ENCODE measurements at regions not wholly inside any gene's neighbourhood (a gene's known extent, or its start where the extent isn't known, plus 50 kb on each side); places are given as distances from the start of the nearest gene placed in this dataset.
A peak's percentile ranks its signal among the peaks of the same experiment; 100 is the strongest.

DNA sequence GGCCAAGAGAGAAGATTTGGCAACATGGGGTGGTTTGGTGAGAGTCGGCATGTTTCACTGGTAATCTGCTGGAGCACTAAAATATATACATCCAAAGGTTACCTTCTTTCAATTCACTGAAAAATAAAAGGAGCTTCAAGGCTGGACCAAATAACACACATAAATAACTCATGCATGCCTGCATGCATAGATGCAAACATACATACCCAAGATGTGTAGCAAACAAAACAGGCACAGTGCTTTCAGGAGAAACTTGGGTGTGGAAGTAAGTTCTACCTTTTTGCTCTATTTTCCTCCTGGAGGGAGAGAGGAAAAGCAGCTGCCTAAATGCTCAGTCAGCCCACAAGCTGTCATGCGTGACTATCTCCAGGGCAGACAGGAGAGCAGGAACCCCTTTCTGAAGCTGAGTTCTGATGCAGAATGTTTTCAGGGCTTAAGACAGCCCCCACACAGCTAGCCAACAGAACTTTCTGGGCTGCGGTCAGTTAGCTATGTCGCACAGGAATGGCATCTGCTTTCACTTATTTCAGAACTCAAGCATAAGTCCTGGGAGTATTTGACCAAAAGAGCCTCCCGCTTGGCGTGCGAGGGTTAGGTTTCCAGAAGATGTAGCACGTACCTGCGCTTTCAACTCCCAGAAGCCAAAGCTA is 166.2 kb downstream of the TOMM20 start (continued):
- TF ChIP-seq ZNF584 (CRISPR knock-in tag; IDR thresholded peaks at IDR 0.05; ENCODE audit: low read depth) (0 out of 2 replicates have a peak, but pooled peaks have one; percentile 4), PHB (CRISPR knock-in tag; IDR thresholded peaks at IDR 0.05) (no peak), KLF16 (IDR thresholded peaks at IDR 0.05) (0 out of 2 replicates have a peak, but pooled peaks have one; percentile 5), SIN3A (IDR thresholded peaks at IDR 0.05; ENCODE audit: borderline replicate concordance in 2 of 2, control insufficient read depth in 1 of 2, low read depth in 2 of 2, low read length in 2 of 2) (no peak), HNRNPLL (IDR thresholded peaks at IDR 0.05; ENCODE audit: low read depth, low read length, poor library complexity, severe bottlenecking) (no peak), CBX8 (IDR thresholded peaks at IDR 0.05; ENCODE audit: borderline replicate concordance, extremely low read depth, low read depth, low read length, poor library complexity, severe bottlenecking) (no peak), POLR2H (tag; IDR thresholded peaks at IDR 0.05; ENCODE audit: low read depth) (no peak), ZNF232 (CRISPR knock-in tag; IDR thresholded peaks at IDR 0.05) (no peak), NCOR1 (IDR thresholded peaks at IDR 0.05) (no peak), STAG1 (CRISPR knock-in tag; IDR thresholded peaks at IDR 0.05; ENCODE audit: borderline replicate concordance) (no peak), FOXJ3 (CRISPR knock-in tag; IDR thresholded peaks at IDR 0.05) (no peak), HMG20B (CRISPR knock-in tag; IDR thresholded peaks at IDR 0.05) (no peak), FOXA1 (IDR thresholded peaks at IDR 0.05; ENCODE audit: borderline replicate concordance) (no peak), MBD2 (IDR thresholded peaks at IDR 0.05; ENCODE audit: borderline replicate concordance, low read depth) (no peak; the same call in 1 of the 2 replicates), TSC22D4 (tag; IDR thresholded peaks at IDR 0.05) (no peak), PML (IDR thresholded peaks at IDR 0.05; ENCODE audit: low read length) (no peak; the same call in 1 of the 2 replicates), MEF2D (tag; conservative IDR thresholded peaks at IDR 0.05; ENCODE audit: low read depth) (no peak), GATAD2A (IDR thresholded peaks at IDR 0.05) (0 out of 2 replicates have a peak, but pooled peaks have one; percentile 12), BMI1 (IDR thresholded peaks at IDR 0.05; ENCODE audit: low read length) (no peak)
- TF ChIP-seq, protein P1, sequence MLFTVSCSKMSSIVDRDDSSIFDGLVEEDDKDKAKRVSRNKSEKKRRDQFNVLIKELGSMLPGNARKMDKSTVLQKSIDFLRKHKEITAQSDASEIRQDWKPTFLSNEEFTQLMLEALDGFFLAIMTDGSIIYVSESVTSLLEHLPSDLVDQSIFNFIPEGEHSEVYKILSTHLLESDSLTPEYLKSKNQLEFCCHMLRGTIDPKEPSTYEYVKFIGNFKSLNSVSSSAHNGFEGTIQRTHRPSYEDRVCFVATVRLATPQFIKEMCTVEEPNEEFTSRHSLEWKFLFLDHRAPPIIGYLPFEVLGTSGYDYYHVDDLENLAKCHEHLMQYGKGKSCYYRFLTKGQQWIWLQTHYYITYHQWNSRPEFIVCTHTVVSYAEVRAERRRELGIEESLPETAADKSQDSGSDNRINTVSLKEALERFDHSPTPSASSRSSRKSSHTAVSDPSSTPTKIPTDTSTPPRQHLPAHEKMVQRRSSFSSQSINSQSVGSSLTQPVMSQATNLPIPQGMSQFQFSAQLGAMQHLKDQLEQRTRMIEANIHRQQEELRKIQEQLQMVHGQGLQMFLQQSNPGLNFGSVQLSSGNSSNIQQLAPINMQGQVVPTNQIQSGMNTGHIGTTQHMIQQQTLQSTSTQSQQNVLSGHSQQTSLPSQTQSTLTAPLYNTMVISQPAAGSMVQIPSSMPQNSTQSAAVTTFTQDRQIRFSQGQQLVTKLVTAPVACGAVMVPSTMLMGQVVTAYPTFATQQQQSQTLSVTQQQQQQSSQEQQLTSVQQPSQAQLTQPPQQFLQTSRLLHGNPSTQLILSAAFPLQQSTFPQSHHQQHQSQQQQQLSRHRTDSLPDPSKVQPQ (CRISPR knock-in tag; IDR thresholded peaks at IDR 0.05; ENCODE audit: borderline replicate concordance): no peak
- TF ChIP-seq, protein P2, sequence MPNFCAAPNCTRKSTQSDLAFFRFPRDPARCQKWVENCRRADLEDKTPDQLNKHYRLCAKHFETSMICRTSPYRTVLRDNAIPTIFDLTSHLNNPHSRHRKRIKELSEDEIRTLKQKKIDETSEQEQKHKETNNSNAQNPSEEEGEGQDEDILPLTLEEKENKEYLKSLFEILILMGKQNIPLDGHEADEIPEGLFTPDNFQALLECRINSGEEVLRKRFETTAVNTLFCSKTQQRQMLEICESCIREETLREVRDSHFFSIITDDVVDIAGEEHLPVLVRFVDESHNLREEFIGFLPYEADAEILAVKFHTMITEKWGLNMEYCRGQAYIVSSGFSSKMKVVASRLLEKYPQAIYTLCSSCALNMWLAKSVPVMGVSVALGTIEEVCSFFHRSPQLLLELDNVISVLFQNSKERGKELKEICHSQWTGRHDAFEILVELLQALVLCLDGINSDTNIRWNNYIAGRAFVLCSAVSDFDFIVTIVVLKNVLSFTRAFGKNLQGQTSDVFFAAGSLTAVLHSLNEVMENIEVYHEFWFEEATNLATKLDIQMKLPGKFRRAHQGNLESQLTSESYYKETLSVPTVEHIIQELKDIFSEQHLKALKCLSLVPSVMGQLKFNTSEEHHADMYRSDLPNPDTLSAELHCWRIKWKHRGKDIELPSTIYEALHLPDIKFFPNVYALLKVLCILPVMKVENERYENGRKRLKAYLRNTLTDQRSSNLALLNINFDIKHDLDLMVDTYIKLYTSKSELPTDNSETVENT (CRISPR knock-in tag; IDR thresholded peaks at IDR 0.05): no peak
- TF ChIP-seq, protein P3, sequence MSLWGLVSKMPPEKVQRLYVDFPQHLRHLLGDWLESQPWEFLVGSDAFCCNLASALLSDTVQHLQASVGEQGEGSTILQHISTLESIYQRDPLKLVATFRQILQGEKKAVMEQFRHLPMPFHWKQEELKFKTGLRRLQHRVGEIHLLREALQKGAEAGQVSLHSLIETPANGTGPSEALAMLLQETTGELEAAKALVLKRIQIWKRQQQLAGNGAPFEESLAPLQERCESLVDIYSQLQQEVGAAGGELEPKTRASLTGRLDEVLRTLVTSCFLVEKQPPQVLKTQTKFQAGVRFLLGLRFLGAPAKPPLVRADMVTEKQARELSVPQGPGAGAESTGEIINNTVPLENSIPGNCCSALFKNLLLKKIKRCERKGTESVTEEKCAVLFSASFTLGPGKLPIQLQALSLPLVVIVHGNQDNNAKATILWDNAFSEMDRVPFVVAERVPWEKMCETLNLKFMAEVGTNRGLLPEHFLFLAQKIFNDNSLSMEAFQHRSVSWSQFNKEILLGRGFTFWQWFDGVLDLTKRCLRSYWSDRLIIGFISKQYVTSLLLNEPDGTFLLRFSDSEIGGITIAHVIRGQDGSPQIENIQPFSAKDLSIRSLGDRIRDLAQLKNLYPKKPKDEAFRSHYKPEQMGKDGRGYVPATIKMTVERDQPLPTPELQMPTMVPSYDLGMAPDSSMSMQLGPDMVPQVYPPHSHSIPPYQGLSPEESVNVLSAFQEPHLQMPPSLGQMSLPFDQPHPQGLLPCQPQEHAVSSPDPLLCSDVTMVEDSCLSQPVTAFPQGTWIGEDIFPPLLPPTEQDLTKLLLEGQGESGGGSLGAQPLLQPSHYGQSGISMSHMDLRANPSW (CRISPR knock-in tag; IDR thresholded peaks at IDR 0.05): no peak

Measured in K562 (cell line).